MCF 10A (cell line): ENCODE measurements at regions not wholly inside any gene's neighbourhood (a gene's known extent, or its start where the extent isn't known, plus 50 kb on each side); places are given as distances from the start of the nearest gene placed in this dataset.

ENCODE experiments used
- BruUV-seq: library from RNA; stranded (reverse); fragments of 400-500 nt; replicated peaks from 2 replicates; lab custom pipeline; 2021; lab: Mats Ljungman, UMichigan
- CTCF ChIA-PET: fragments of 300-600 bp; sonication (Branson Sonifier 250); formaldehyde crosslinking; extraction: SDS; loops from one replicate; lab custom pipeline; 2021; ENCODE audit warnings: antibody characterized with exemption, inconsistent platforms; lab: Yijun Ruan, JAX
- POLR2A ChIA-PET: fragments of 300-600, 350-650 bp; sonication (Branson Sonifier 250); formaldehyde crosslinking; extraction: SDS; loops from one replicate; lab custom pipeline; 2020; ENCODE audit warnings: antibody characterized with exemption, inconsistent platforms; lab: Yijun Ruan, JAX
- DNase-seq: peaks from one replicate; pipeline ENCODE4 v3.0.0-alpha.2; 2018; ENCODE audit not compliant: unreplicated experiment
- H3K27ac Mint-ChIP-seq: one replicate; pipeline ENCODE4 v1.8.0; 2022; ENCODE audit warnings: mild to moderate bottlenecking, low read depth, mixed read lengths; ENCODE audit not compliant: unreplicated experiment
- H3K27me3 Mint-ChIP-seq: one replicate; pipeline ENCODE4 v1.8.0; 2022; ENCODE audit warnings: mixed read lengths; ENCODE audit not compliant: insufficient read depth, unreplicated experiment
- H3K36me3 Mint-ChIP-seq: one replicate; pipeline ENCODE4 v1.8.0; 2022; ENCODE audit warnings: mild to moderate bottlenecking, moderate library complexity, mixed read lengths; ENCODE audit not compliant: insufficient read depth, unreplicated experiment
- H3K4me1 Mint-ChIP-seq: one replicate; pipeline ENCODE4 v1.8.0; 2022; ENCODE audit warnings: mixed read lengths; ENCODE audit not compliant: insufficient read depth, unreplicated experiment
- H3K4me3 Mint-ChIP-seq: one replicate; pipeline ENCODE4 v1.8.0; 2022; ENCODE audit warnings: mild to moderate bottlenecking, moderate library complexity, mixed read lengths; ENCODE audit not compliant: unreplicated experiment
- H3K9me3 Mint-ChIP-seq: one replicate; pipeline ENCODE4 v1.8.0; 2022; ENCODE audit warnings: mixed read lengths; ENCODE audit not compliant: unreplicated experiment
- CTCF ChIP-seq: fragments of 200-600 bp; IDR thresholded peaks from one replicate; pipeline ENCODE4 v1.8.0; 2022; ENCODE audit warnings: antibody characterized with exemption, mild to moderate bottlenecking; ENCODE audit not compliant: unreplicated experiment
- intact Hi-C: fragments of 100-400 bp; cut with micrococcal nuclease; formaldehyde crosslinking; loops from 2 replicates; pipeline ENCODE4 v1.14.1; 2022

GRCh38 chr12:24047326-24047725 is 97.9 kb upstream of the SOX5 start:
- Mint-ChIP-seq H3K27ac (peak overlapping the region; percentile 12), H3K4me1 (peaks cover 26% of the 10 kb centered on the region), H3K9me3 (no peaks in the 10 kb centered on the region), H3K36me3 (no peaks in the 10 kb centered on the region), H3K4me3 (no peak overlapping the region), H3K27me3 (no peaks in the 10 kb centered on the region)
- TF ChIP-seq CTCF: no peak
- ChIA-PET POLR2A (interaction anchor here (0.7 kb wide), 1 partner anchor 301 kb away, joined by 3 read pairs; no protein-coding TSS in a partner anchor), CTCF (interaction anchor here (0.7 kb wide), 1 partner anchor 52 kb away, joined by 3 read pairs; no protein-coding TSS in a partner anchor)
- intact Hi-C loops: no loop called here
- no TSS peak for BruUV-seq
- peak; percentile 71 for DNase-seq

GRCh38 chr12:24045816-24046257 is 96.4 kb upstream of the SOX5 start:
- Mint-ChIP-seq H3K4me1 (peaks cover 26% of the 10 kb centered on the region), H3K4me3 (peak overlapping the region; percentile 32), H3K36me3 (no peaks in the 10 kb centered on the region), H3K9me3 (no peaks in the 10 kb centered on the region), H3K27me3 (no peaks in the 10 kb centered on the region), H3K27ac (peak overlapping the region; percentile 32)
- no peak for TF ChIP-seq CTCF
- DNase-seq: peak; percentile 96
- no TSS peak for BruUV-seq
- POLR2A ChIA-PET: interaction anchor here (0.6 to 1.7 kb wide), 5 partner anchors 11 to 182 kb away, joined by 3 to 5 read pairs (median 3); no protein-coding TSS in a partner anchor
- intact Hi-C loops: no loop called here
- CTCF ChIA-PET: no interaction called here

- POLR2A ChIA-PET: interaction anchor here (1.7 kb wide), 1 partner anchor 11 kb away, joined by 3 read pairs; no protein-coding TSS in a partner anchor
- Mint-ChIP-seq H3K27me3 (no peaks in the 10 kb centered on the region), H3K4me3 (no peak overlapping the region), H3K27ac (peak overlapping the region; percentile 32), H3K4me1 (peaks cover 26% of the 10 kb centered on the region), H3K9me3 (no peaks in the 10 kb centered on the region), H3K36me3 (no peaks in the 10 kb centered on the region)
- CTCF ChIA-PET: no interaction called here
- BruUV-seq: no TSS peak
- no peak for TF ChIP-seq CTCF
- intact Hi-C loops: no loop called here
- DNase-seq: no peak
These were observed 95.7 kb upstream of the SOX5 start for GRCh38 chr12:24044941-24045703.

GRCh38 chr12:24042651-24043050 is 93.2 kb upstream of the SOX5 start:
- BruUV-seq: no TSS peak
- no peak overlapping the region for H3K27ac Mint-ChIP-seq
- H3K27me3 Mint-ChIP-seq: no peaks in the 10 kb centered on the region
- TF ChIP-seq CTCF: no peak
- no peaks in the 10 kb centered on the region for H3K9me3 Mint-ChIP-seq
- CTCF ChIA-PET: interaction anchor here (1.2 kb wide), 1 partner anchor 27 kb away, joined by 3 read pairs; no protein-coding TSS in a partner anchor
- intact Hi-C loops: no loop called here
- no peak for DNase-seq
- H3K36me3 Mint-ChIP-seq: no peaks in the 10 kb centered on the region
- H3K4me1 Mint-ChIP-seq: peaks cover 30% of the 10 kb centered on the region
- POLR2A ChIA-PET: no interaction called here
- no peak overlapping the region for H3K4me3 Mint-ChIP-seq
